ENCODE measurements at regions not wholly inside any gene's neighbourhood (a gene's known extent, or its start where the extent isn't known, plus 50 kb on each side); places are given as distances from the start of the nearest gene placed in this dataset.
"Not testable (repeated sequence)": the region's sequence is repeated elsewhere in the genome, so short reads cannot be mapped to it uniquely, and the experiment has no call there.

DNA sequence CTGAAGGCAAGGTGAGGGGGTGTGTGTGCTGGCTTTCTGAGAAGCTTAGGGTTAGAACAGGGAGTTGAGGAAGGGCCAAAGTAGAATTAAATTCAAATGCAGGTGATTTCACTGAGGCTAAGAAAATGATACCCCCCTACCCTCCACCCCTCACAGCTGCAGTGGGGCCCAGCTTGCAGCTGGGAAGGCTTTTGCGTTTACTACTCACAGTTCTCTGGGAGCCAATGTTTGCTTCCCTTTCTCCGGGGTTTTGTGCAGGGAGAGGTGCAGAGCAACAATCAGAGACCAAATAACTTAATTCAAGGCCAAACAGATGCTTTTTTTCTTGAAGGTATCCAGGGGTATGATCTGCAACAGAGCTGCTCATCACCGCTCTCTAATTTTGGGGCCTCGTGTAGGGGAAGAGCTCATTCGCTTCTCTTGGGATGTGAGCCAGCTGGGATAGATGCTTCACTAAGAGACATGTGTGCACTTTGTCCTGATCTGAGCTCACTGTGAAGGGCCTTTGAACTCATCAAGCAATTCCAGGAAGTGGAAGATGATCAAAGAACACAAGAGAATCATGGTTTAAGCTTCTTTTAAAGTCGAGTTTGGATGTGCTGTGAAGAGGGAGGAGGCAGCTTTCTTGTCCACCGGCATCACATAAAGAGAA, 122.7 kb upstream of the C1GALT1C1 start:
- no peak for DNase-seq

DNA sequence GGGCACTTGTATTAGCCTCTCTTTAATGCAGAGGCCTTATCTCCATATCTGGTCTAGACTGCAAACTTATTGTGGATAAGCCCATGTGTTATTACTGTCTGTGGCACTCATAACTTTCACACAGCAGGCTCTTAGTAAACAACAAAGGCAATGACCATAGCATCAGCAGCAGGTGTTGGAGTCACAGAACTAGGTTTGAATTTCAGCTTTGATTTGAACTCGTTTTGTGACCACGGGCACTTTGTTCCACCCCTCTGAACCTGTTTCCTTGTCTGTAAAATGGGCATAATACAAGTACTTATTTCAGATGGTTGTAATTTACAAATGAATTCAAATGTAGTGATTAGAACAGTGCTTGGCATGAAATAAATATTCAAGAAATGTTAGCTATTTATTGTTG, 121.8 kb upstream of the C1GALT1C1 start:
- no peak for DNase-seq

DNA sequence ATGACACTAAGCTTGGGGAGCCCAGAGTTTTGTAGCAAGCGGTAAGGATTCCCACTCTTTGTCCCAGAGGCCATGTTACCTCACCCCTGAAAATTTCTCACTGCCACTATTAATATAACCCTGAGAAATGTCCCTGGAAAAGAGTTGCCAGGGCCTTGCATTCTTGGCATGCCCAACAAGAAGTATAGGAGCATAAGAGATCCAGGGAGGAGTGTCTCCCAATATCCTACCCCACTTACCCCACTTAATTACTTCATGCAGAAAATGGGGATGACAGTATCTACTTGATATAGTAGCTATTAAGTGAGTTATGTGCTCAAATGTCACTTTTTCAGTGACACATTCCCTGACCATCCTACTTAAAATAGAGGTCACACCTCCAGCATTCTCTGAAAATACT, 120.5 kb upstream of the C1GALT1C1 start:
- DNase-seq = no peak

DNA sequence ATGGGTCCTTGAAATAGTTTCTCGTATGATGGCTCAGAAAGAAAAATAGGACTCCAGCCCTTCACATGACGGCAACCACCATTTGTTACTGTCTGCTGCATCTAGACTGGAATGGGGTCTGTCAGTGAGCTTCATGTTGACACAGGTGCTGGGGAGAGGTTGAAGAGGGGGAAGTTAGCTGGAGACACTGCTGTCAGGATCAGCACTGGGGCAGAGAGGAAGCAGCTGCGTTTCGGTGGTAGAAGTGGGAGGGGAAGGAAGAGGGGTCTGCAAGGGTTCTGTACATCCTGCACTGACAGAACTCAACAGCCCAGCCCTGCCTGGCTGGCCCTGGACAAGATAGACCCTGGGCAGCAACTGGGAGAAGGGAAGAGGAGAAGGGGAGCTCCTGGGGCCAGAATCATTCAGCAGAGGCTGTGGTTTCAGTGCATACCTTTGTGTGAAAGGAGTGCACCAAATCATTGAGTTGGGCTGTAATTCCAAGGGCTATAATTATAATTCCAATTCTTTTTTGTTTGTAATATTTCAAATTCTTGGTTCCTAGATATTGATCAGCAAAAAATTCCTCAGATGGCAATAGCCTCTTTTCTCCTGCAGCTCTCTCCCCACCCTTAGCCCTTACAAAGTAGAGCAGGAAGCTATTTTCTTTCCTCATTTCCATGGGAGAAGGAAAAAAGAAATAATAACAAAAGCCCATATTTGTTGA, 119.4 kb upstream of the C1GALT1C1 start:
- DNase-seq = no peak

DNA sequence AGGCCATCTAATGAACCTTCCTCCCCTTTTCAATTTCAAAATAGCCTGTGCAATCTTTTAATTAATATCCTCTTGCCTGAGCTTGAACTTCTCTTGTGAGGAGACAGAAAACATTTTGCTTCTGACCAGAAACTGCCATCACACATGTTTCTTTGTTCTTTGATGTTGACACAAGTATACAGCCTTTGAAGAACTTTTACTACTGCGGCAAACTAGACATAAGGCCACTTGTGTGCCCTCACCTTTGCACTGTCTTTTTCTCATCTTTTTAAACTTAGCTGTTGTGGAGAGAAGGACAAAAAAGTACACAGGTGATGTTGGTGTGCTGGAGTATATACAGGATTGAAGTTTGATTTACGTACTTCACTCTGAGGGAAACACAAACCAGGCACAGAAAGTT, 116.3 kb upstream of the C1GALT1C1 start:
- no peak for DNase-seq

DNA sequence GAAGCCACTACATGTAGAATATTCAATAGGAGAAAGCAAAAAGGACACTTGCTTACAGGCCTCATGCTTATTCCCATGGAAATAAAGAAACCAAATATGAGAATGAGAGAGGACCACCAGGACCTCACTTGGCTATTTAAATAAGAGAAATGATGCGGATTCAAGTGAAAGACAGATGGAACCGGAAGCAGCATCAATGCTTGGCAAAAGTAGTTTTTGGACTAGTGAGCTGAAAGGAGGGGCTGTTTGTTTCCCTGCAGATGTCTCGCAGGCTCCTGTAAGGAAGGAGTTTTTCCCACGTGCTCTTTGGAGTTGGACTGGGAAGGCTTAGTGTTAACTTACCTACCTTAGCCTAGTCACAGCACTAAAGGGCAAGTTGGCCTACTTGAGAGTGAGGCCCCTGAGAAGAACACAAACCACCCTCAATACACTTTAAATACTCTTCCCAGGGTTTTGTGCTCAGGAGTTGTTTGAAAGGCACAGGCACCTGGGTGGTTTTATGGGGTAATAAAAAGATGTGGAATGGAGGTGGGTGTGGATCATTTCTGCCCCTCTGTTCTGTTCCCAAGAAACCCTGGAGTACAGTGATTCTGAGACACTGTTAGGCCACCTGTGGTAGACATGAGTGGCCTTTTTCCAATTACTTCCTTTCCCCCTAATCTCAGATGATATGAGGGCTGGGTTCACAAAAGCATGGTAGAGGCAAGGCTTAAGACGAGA, 113.3 kb upstream of the C1GALT1C1 start:
- no peak for DNase-seq

DNA sequence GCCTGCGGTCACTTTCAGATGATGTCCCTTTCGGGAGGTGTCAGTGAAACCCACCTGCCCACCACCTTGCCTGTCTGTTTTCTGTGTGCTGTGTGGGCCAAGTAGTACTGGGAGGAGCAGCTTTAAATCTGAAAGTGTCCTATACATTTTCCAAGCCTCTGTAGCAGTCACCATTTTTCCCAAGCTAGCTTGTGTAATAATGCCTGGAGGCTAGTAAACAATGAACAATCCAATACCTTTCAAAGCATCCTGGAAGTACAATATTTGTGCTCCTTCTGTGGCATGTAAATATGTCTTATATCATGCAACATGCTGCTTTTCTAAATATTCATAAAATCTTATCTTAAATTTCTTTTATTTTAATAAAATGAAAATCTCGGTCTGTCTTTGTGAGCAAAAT, 111.6 kb upstream of the C1GALT1C1 start:
- DNase-seq = no peak

DNA sequence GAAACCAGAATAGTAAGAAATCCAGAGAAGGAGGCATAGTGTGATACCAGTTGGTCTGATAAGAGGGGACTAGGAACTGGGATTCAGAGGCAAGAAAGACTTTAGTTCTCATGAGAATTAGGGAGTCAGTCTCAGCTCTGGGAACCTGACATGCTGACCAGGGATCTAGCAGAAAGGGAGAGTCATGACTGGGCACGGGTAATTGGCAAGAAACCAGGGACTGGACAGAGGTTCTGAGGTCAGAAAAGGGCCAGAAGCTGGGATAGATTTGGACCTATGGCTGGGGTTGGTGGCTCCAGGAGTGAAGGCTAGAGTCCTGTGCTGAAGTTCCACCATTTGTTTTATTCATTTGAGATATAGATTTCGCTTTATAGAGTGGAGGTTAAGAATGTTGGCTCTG, 110.2 kb upstream of the C1GALT1C1 start:
- DNase-seq = no peak

DNA sequence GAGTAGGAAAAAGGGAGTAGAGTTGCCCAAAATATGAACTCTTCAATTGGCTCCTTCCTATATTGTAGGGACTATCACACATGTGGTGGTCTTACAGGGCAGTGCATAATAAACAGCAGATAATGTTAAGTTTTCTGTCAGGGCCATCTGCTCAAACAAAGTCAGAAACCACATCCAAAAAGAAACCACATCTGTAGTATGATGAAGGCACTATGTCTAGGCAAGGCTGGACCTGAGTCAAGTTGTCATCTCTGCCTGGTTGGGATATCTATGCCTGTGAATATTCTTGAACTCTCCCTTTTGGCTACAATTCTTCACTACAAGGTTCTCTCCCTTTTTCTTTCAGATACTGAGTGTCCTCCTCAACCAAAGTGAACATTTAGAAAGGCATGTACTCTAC, 109.4 kb upstream of the C1GALT1C1 start:
- DNase-seq = no peak

DNA sequence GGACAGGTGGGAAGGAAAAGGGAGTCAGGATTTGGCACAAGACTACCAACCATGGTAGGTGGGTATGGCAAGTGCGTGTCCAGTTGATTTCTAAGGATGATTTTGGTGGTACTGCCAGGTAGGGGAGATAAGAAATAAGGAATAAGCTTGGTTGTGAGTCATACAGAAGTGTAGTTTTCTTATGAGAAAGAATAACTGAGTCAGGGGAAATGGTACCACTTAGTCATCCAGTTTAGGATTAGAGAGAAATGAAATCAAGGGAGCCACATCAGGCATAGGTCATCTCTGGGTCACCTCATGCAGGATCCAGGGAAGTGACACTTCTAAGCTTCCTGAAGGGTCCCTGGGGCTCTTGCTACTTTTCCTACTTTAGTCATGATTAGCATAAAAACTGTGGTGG, 107.1 kb upstream of the C1GALT1C1 start:
- no peak for DNase-seq

DNA sequence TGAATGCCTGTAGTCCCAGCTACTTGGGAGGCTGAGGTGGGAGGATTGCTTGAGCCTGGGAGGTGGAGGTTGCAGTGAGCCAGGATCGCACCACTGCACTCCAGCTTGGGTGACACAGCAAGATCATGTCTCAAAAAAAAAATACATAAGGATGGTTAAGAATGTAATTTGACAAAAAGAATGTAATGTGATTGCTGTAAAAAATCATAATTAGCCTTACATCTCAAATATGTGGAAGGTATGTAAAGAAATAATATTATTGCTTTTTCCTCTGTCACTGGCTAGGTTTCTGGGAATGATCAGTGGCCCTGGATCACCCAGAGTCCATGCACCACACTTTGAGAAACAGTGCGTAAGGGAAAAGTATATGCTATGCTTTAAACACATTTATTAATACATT, 106.1 kb upstream of the C1GALT1C1 start:
- no peak for DNase-seq

DNA sequence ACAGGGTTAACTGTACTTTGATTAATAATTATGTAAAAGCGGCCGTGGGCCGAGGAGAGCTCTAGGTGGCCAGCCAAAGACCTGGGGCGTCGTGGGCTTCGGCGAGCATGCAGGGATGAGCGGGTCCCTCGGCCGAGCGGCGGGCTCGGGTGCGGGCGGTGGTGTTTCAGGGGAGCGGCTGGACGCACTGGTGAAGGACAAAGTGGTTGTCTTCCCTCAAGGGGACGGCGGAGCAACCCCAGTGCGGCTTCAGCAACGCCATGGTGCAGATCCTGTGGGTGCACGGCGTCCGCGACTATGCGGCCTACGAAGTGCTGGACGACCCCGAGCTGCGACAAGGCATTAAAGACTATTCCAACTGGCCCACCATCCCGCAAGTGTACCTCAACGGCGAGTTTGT, 103.0 kb upstream of the C1GALT1C1 start:
- DNase-seq = no peak

DNA sequence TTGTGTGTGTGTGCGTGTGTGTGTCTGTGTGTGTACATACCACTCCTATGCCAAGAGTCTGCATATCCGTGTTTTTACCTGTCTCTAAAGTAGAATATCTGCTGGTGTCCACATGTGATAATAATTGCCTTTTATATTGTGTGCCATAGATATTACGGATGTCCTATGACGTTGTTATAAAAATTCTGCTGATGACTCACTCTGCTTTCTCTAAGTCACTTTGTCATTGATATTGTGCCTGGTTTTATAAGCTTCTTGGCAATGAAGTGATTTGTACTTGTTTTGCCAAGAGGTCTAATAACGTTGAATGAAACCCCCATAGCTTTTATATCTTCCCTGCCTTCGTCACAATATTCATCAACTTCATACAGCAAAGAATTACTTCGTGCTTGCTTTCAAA, 102.6 kb upstream of the C1GALT1C1 start:
- DNase-seq = no peak

DNA sequence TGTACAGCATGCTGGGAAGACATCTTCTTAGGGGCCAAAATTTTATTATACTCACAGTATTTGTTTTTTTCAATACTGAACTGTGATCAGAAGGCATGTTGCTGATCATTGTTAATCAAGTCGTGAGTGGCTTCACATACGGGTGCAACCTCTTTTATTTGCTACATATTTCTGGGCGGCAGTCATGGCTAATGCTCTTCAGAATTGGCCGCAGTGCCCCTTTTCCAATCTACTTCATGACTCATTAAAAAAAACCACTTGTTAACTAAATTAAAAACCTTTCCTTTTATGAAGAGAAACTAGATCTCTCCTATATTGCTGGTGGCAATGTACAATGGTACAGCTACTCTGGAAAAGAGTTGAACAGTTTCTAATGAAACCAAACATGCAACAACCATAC, 101.5 kb upstream of the C1GALT1C1 start:
- DNase-seq = no peak

DNA sequence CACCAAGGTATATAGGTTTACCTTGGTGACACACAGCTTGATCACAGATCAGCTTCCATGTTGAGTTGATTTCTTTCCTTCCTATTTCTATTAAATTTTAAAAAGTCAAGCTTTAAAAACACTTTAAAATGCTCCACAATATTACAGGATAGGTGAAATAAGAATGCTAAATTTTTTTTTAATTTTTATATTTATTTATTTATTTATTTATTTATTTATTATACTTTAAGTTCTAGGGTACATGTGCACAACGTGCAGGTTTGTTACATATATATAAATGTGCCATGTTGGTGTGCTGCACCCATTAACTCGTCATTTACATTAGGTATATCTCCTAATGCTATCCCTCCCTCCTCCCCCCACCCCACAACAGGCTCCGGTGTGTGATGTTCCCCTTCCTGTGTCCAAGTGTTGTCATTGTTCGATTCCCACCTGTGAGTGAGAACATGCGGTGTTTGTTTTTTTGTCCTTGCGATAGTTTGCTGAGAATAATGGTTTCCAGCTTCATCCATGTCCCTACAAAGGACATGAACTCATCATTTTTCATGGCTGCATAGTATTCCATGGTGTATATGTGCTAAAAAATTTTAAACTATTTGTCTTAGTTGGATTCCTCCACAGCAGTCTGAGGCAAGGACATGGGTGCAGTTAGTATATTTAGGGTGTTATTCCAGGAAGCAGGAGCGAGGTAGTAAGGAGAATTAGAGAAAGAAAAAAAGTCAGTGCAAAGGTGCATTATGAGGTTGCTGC, 99.8 kb upstream of the C1GALT1C1 start:
- DNase-seq = not testable (repeated sequence)

DNA sequence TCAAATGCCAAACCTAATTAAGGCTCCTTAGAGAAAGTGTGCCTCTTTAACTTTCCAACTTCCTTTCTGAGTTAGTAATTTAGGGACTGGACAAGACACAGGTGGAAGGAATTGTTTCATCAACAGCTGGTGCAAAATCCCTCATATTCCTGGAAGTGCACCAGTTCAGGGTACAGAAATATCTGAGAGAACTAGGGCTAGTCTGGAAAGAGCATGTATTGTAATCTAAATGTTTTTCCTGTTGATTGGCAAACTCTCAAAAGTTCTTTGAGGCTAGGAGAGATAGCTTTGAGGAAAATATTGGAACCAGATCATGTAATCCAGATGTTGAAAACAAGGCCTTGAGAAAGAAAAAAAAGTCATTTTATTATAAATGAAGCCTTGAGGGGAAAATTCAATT, 98.1 kb upstream of the C1GALT1C1 start:
- DNase-seq = no peak

DNA sequence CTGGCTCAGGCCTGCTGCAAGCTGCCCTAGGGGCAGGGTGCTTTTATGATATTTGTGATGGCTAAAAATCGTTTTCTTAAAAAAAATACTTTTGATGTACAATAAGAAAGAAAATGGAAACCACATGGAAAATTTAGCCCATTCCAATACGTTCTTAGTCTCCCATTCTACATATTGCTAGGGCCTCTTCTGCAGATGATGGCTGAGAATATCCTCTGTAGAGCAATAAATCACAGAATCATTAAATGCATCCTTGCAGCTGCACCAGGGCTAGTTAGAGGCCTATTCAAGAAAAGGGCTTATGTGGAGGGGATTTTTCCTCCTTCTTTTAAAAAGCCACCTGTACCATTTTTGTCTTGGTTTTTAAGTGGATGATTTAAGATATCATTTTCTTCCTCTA, 97.6 kb upstream of the C1GALT1C1 start:
- DNase-seq = no peak

DNA sequence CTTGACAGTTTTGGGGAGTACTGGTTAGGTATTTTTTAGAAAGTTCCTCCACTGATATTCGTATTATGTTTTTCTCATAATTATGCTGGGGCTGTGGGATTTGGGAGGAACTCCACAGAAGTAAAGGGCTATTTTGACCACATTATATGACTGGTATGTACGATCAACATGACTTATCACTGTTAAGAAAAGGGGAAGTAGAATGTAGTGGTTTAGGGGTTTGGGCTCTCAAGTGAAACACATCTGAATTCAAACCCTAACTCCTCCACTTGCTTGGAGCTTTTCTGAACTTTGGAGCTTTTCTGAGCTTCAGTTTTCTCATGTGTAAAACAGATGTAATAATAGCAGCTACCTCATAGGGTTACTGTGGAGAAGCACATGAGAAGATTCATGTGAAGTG, 96.4 kb upstream of the C1GALT1C1 start:
- DNase-seq = no peak

DNA sequence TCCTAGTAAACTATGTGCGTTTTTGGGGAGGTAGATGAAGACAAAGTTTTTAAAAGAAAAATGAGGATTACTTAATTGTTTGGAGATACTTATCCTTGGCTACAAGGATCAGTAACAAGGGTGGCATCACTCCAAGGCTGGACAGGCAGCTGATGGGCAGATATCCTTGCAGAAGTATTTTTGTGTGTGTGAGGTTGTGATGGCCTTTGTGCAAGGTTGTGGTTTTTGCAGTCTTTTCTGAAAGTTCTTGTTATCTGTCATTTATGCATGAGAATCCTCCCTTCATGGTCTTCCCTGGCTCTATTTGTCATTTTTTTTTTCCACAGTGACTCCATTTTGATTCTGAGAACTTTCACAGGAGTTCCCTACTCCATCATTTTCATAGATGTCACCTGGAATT, 96.0 kb upstream of the C1GALT1C1 start:
- DNase-seq = no peak

DNA sequence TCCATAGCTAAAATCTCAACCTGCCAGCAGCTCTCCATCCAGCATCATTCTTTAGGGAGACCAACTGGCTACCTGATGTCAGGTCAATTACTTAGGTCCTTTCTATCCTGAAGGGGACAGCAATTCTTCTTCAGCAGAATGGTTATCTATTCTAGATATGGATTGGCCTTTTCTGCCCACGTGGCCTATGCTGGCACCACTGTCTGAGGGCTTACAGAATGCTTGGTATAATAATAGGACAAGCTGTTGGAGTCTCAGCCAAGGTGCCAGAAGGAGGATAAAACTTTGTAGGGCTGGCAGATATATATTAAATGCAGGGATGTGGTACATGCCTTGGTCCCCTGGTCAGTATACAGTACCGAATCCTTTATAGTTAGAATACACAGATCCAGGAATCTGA, 89.8 kb upstream of the C1GALT1C1 start:
- no peak for DNase-seq

DNA sequence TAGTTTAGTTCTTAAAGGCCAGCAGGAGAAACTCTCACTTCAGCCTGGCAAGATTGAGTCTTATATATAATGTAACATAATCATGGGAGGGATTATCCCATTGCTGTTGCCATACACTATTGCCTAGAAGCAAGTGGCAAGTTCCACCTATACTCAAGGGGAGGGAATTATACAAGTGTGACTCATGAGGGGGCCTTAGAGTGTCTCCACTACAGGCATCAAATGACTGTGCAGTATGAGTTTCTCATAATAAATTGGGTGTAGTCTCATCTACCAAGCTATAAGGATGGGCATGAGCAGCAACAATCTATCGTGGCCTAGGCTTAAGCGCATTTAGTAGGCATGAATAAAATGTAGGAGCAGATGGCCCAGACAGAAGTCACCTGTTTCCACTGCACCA, 89.1 kb upstream of the C1GALT1C1 start:
- DNase-seq = no peak

DNA sequence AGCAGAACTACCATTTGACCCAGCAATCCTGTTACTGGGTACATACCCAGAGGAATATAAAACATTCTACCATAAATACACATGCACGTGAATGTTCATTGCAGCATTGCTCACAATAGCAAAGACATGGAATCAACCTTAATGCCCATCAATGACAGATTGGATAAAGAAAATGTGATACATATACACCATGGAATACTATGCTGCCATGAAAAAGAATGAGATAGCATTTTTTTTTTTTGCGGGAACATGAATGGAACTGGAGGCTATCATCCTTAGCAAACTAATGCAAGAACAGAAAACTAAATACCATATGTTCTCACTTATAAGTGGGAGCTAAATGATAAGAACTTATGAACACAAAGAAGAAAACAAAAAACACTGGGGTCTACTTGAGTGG, 72.5 kb upstream of the C1GALT1C1 start:
- not testable (repeated sequence) for DNase-seq

DNA sequence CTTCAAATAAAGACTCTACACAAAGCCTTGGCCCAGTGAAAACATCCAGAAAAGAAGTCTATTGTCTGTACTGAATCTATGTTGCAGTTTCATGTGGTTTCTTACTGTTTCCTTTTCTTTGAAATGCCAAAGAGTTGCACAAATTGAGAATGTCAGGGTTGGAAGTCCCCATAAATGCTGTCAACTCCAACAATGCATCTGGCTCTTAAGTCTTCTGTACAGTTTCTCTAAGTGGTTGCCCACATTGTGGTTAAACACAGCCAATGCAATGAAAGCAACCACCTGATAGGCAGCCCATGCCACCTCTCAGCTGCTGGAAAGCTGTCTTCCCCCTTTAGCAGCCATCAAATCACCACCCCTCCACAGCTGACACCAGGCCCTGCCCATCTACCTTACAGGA, 67.2 kb upstream of the C1GALT1C1 start:
- no peak for DNase-seq

DNA sequence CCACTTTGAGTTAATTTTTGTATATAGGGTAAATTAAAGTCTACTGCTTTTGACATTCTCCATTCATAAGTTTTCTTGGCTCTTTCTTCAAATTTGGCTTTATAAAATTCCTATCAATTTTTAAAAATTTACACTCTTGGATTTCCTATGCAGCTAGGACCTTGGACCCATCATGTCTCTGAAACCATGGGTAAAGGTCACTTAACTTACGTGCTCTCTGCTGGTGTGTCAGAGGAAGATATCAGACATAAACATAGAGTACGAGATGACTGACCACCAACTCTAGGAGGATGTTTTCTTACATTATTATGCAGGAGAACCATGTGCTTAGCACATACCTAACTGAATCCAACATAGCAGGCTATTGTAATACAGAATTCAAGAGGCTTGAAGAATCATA, 62.5 kb upstream of the C1GALT1C1 start:
- DNase-seq = no peak

Data from stimulated activated CD4-positive, alpha-beta T cell treated with anti-CD3 and anti-CD28 coated beads, Interleukin-12 subunit alpha, Interleukin-12 subunit beta, amount 100 ng/mL, for 4 hours (primary cell).